Muscle layer of duodenum (tissue), 2 donors: ENCODE measurements at regions not wholly inside any gene's neighbourhood (a gene's known extent, or its start where the extent isn't known, plus 50 kb on each side); places are given as distances from the start of the nearest gene placed in this dataset.

Experiments
- H3K27ac ChIP-seq: one replicate; pipeline ENCODE4 v1.7.0; 2013; ENCODE audit warnings: mild to moderate bottlenecking, low read length
- H3K27me3 ChIP-seq: one replicate; pipeline ENCODE4 v1.7.0; 2013; ENCODE audit warnings: low read depth, mild to moderate bottlenecking, control low read depth, low read length
- H3K36me3 ChIP-seq, 2 donors: one replicate each; pipeline ENCODE4 v1.7.0; 2013; ENCODE audit warnings: low read length in 2 of 2, control low read depth in 1 of 2, mild to moderate bottlenecking in 1 of 2; ENCODE audit not compliant: insufficient read depth in 2 of 2, control insufficient read depth in 1 of 2
- H3K4me1 ChIP-seq, 2 donors: one replicate each; pipeline ENCODE4 v1.7.0; 2013; ENCODE audit warnings: low read length in 2 of 2, mild to moderate bottlenecking in 2 of 2, control low read depth in 1 of 2, moderate library complexity in 1 of 2; ENCODE audit not compliant: insufficient read depth in 2 of 2, control insufficient read depth in 1 of 2
- H3K4me3 ChIP-seq, 2 donors: one replicate each; pipeline ENCODE4 v1.7.0; 2013; ENCODE audit warnings: low read length in 2 of 2, low read depth in 1 of 2, mild to moderate bottlenecking in 1 of 2
- H3K9me3 ChIP-seq, 2 donors: one replicate each; pipeline ENCODE4 v1.7.0; 2013; ENCODE audit warnings: low read length in 2 of 2, control low read depth in 1 of 2, mild to moderate bottlenecking in 1 of 2; ENCODE audit not compliant: control insufficient read depth in 1 of 2
- donor health status: healthy.

DNA sequence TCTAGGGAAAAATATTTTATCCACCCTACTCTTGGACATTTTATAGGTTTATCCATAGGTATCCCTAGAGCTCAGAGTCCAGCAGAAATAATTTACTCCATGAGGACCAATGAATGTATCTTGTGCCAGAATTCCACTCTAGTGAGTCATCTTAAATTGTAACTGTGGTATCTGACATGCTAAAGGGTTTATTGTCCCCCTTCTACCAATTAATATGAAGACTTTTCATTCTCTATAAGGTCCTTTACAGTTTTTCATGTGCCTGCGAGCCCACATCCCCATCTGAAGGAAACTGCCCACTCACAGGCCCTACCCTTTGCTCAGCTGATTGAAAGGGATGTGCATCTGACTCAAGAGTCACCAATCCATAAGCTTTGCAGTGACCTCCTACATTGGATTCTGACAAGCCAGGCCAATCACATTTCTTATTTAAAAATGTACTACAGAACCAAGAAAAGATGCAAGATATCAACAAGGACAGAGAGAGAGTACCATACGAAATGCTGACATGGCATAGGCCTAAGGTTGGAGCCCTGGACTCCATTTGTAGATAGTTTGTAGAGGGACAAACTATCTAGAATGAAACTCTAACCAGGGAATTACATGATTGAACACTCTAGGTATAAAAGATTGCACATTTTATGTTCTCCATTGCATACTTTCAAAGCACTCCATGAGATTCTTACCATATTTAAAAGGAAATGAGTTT lies 93.4 kb upstream of the DEFB112 start:
- Histone ChIP-seq H3K4me3 (no peak overlapping the region), H3K27ac (no peak overlapping the region), H3K36me3 (no peaks in the 10 kb centered on the region), H3K4me1 (no peaks in the 10 kb centered on the region), H3K9me3 (no peaks in the 10 kb centered on the region), H3K27me3 (no peaks in the 10 kb centered on the region)

DNA sequence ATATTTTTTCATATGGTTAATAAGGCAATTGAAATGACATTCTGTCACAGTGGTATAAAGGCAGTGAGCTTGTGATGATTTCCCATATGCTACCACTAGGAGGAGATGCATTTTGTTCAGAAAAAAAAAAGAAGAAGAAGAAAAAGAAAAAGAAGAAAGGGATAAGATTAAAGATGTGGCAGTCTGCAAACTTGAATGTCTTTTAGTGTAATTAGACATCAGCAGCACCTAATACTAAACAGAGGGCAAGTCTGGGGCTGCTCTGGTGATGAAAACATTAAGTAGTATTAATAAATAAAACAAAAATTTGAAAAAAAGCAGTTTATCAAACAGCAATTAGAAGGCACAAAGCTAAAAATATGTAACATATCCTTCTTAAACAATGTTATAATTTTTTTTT lies 95.4 kb upstream of the DEFB112 start:
- Histone ChIP-seq H3K4me3 (no peak overlapping the region), H3K4me1 (no peaks in the 10 kb centered on the region), H3K27ac (no peak overlapping the region), H3K27me3 (no peaks in the 10 kb centered on the region), H3K9me3 (no peaks in the 10 kb centered on the region), H3K36me3 (no peaks in the 10 kb centered on the region)

DNA sequence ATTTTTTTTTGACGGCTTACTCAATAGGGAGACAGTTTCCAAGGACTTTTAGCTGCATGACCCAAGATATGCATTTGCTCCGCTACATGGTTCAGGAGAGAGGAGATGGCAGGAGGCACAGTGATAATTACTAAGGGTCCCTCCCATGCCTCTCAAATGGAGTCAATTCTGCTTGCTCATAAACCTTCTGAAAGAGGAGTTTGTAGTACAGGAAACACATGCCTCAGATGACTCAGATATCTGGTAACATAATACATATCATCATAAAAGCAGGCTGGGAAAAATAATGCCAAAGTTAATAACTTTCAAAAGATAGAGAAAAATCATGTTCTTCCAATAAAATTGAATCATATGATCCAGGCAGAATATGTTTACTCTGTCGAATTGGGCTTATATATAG lies 97.6 kb upstream of the DEFB112 start:
- Histone ChIP-seq H3K27me3 (no peaks in the 10 kb centered on the region), H3K9me3 (no peaks in the 10 kb centered on the region), H3K4me1 (no peaks in the 10 kb centered on the region), H3K36me3 (no peaks in the 10 kb centered on the region), H3K4me3 (no peak overlapping the region), H3K27ac (no peak overlapping the region)

DNA sequence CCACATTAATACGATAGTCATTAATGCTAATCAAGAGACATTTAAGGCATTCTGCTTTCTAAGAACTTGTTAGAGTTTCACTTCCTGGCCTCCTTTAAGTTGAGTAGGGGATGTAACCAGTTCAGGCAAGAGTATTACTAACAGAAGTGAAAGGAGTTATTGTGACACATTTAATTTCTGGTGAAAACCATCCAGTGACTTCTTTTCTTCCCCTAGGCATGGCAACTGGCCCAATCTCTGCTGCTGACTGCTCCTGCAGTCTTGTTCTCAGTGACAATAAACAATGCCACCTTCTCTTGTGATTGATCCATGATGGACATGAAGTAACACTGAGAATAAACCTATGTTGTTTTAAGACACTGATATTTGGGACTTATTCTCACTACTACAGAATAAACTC lies 130.9 kb upstream of the DEFB112 start:
- Histone ChIP-seq H3K27ac (no peak overlapping the region), H3K4me3 (no peak overlapping the region), H3K27me3 (no peaks in the 10 kb centered on the region), H3K36me3 (no peaks in the 10 kb centered on the region), H3K4me1 (no peaks in the 10 kb centered on the region), H3K9me3 (no peaks in the 10 kb centered on the region)

DNA sequence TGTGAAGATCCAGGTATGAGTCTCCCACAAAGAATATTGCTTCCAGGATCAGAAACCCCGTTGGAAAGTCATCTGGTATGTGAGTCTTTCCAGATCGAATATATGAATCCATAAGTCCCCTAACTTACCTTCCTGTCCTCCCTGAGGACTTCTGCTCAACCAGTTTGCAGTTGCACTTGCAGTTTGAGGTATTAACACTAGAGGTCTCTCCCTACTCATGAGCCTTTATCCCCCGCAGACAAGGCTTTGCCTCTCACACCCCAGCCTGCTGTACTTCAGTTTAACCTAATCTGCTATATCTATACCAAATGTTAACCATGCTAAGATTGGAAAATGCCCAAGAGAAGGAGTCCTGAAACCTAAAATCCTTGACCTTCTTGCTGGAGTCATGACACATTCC lies 135.3 kb upstream of the DEFB112 start:
- Histone ChIP-seq H3K27me3 (no peaks in the 10 kb centered on the region), H3K27ac (no peak overlapping the region), H3K9me3 (no peaks in the 10 kb centered on the region), H3K4me1 (no peaks in the 10 kb centered on the region), H3K4me3 (no peak overlapping the region), H3K36me3 (no peaks in the 10 kb centered on the region)

DNA sequence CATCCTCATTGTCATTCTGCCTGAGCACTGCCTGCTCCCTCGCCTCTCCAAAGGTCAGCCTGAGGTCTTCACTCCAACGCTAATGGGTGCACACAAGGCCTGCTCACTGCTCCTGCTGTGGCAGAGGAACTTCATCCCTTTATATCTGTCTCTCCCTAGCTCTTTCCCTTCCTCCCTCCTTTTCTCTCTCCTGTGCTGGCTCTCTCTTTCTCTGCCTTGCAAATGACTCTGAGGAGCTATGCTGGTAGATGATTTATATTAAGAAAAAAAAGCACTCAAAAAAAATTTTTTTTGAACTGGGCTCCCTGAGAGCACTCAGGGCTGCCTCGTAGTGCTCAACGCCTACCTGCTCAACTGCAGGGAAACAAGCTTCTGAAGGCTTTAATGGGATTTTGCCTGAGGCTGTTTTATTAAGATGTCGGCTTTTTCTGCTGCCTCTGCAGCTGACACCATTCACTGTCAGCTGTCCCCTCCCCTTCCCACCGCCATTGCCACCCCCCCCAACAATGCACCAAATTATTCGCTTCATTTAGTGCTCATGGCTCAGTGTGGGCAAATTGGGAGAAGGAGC lies 137.7 kb upstream of the DEFB112 start:
- Histone ChIP-seq H3K27me3 (no peaks in the 10 kb centered on the region), H3K36me3 (no peaks in the 10 kb centered on the region), H3K9me3 (no peaks in the 10 kb centered on the region), H3K27ac (no peak overlapping the region), H3K4me1 (no peaks in the 10 kb centered on the region), H3K4me3 (no peak overlapping the region)

DNA sequence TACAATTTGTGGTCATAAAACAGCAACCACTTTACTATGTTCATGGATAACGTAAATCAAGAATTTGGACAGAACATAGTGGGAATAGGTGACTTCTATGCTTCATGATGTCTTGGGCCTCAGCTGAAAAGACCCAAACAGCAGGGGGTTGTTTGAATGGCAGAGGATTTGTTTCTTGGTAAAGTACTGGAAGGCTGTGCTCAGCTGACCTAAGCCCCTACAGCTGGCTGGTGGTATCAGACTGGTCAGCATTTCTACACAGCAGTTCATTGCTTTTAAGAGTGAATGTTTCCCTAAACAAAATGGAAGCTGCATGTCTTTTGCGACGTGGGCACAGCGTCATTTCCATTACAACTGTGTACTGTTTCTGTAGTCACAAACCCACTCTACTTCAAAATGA lies 148.5 kb upstream of the DEFB112 start:
- Histone ChIP-seq H3K27me3 (no peaks in the 10 kb centered on the region), H3K9me3 (no peaks in the 10 kb centered on the region), H3K4me3 (no peak overlapping the region), H3K4me1 (no peaks in the 10 kb centered on the region), H3K27ac (no peak overlapping the region), H3K36me3 (no peaks in the 10 kb centered on the region)

DNA sequence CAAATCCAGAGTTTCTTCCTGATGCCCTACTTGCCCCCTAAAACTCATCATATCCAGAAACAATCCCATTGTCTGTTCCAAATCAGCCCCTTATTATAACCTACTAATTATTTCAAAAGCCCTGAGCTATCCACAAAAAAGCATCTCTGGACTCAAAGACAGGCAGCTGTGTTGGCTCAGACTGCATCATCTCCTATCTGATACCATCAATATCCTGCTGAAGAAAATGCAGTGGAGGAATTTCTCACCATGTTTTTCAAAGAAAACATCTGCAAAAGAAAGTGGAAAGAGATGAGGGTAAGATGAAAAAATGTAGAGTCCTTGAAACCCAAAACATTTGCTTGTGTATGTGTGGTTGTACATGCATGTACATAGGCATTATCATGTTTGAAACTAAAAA lies 153.0 kb upstream of the DEFB112 start:
- Histone ChIP-seq H3K4me1 (no peaks in the 10 kb centered on the region), H3K27ac (no peak overlapping the region), H3K27me3 (no peaks in the 10 kb centered on the region), H3K4me3 (no peak overlapping the region), H3K36me3 (no peaks in the 10 kb centered on the region), H3K9me3 (no peaks in the 10 kb centered on the region)

DNA sequence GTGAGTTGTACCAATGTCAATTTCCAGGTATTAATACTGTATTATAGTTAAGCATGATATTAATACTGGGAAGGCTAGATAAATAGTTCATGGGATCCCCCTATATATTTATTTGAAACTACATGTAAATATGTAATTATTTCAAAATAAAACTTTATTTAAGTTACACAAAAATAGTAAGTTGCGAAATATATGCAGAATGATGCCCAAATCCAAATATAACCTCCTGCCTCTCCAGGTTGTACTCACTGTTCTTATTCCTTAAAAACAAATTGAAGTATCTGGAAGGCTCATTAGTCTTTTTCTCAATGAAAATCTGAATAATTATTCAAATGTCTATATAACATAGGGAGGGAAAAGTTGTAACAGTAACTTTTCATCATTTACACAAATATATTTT lies 161.9 kb upstream of the DEFB112 start:
- Histone ChIP-seq H3K9me3 (no peaks in the 10 kb centered on the region), H3K4me3 (no peak overlapping the region), H3K4me1 (no peaks in the 10 kb centered on the region), H3K27ac (no peak overlapping the region), H3K36me3 (no peaks in the 10 kb centered on the region), H3K27me3 (no peaks in the 10 kb centered on the region)

DNA sequence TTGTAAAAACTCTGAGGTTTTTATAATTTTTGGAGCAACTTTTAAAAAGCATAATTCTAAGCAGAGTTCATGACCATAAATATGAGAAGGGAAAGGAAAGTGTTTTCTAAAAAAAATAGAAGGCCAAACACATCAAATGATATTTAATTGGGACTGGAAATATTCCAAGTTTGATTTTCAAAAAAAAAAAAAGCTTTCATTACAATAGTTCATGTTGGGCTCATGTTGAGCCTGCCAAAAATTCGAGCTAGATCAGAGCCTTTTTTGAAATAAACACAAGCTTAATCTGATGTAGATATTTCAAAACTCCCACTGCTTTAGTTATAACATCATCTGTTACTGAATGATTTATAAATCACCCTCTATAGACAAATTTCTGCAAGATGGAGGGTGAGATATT lies 163.4 kb upstream of the DEFB112 start:
- H3K4me3 ChIP-seq = no peak overlapping the region
- no peaks in the 10 kb centered on the region for H3K9me3 ChIP-seq
- H3K4me1 ChIP-seq = no peaks in the 10 kb centered on the region
- H3K27me3 ChIP-seq = no peaks in the 10 kb centered on the region
- H3K36me3 ChIP-seq = no peaks in the 10 kb centered on the region
- H3K27ac ChIP-seq = no peak overlapping the region

DNA sequence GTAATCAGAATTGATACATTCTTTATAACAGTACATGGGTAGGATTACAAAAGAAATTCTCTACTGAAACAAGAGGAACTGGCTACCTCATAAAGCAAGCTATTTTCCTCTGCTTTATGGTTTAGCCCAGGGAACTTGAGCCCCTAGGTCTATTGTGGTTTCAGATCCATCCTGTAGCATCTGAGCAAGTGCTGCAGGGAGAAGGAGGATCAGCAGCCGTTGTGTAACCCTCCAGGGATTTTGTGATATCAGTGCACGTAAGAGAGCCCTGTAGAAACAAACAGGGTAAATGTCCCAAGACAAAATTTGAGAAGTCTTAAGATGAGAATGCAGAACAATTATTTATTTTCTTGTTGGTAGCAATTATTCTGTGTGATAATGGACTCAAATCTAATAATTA lies 165.2 kb upstream of the DEFB112 start:
- Histone ChIP-seq H3K27ac (no peak overlapping the region), H3K36me3 (no peaks in the 10 kb centered on the region), H3K4me1 (no peaks in the 10 kb centered on the region), H3K9me3 (no peaks in the 10 kb centered on the region), H3K27me3 (no peaks in the 10 kb centered on the region), H3K4me3 (no peak overlapping the region)

DNA sequence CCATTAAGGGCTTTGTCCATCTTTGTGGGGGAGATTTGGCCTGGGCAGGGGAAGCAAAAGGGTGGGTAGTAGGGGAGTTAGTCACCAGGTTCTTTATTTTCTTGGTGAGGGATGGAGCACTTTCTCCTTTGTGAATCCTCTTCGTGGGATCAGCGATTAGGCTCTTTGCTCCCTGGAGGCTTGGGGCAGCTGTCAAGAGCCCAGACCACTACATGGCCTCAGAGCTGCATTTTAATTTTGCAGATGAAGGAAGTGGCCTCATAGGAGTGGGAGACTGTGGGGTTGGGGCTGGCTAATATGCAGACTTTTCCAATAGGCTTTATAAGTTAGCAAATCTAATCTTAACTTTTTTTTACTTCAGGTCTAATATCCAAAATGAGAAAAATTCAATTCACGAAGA lies 168.1 kb upstream of the DEFB112 start:
- Histone ChIP-seq H3K27ac (no peak overlapping the region), H3K4me1 (no peaks in the 10 kb centered on the region), H3K9me3 (no peaks in the 10 kb centered on the region), H3K36me3 (no peaks in the 10 kb centered on the region), H3K27me3 (no peaks in the 10 kb centered on the region), H3K4me3 (no peak overlapping the region)
